Keratinocyte (primary cell): ENCODE measurements at regions not wholly inside any gene's neighbourhood (a gene's known extent, or its start where the extent isn't known, plus 50 kb on each side); places are given as distances from the start of the nearest gene placed in this dataset.
"Not testable (repeated sequence)": the region's sequence is repeated elsewhere in the genome, so short reads cannot be mapped to it uniquely, and the experiment has no call there.

Experiments used
- DNase-seq: peaks from one replicate; pipeline ENCODE4 v3.0.0-alpha.2; 2011; ENCODE audit warnings: low read depth, missing footprints, low spot score
- FAIRE-seq: peaks from 2 replicates; lab custom pipeline; 2011; peaks lifted over from hg19 to GRCh38; lab: Jason Lieb, UNC
- H2AFZ ChIP-seq: 2 replicates; pipeline ENCODE4 v1.6.0; 2012; ENCODE audit warnings: low read length, control low read depth, inconsistent platforms; ENCODE audit not compliant: control insufficient read depth
- H3K27ac ChIP-seq: 2 replicates; pipeline ENCODE4 v1.5.1; 2011; ENCODE audit warnings: low read length; ENCODE audit not compliant: control insufficient read depth, insufficient read depth
- H3K27me3 ChIP-seq: 3 replicates; pipeline ENCODE4 v1.6.0; 2011; ENCODE audit warnings: low read length; ENCODE audit not compliant: control insufficient read depth, insufficient read depth; ENCODE audit errors: extremely low read depth
- H3K36me3 ChIP-seq, 2 experiments: 2 replicates in 1 of 2; 3 replicates in 1 of 2; pipeline ENCODE4 v1.5.1; 2011; ENCODE audit warnings: low read length in 2 of 2, mild to moderate bottlenecking in 1 of 2; ENCODE audit not compliant: control insufficient read depth in 2 of 2, insufficient read depth in 2 of 2; ENCODE audit errors: extremely low read depth in 1 of 2
- H3K4me1 ChIP-seq: 3 replicates; pipeline ENCODE4 v1.5.1; 2011; ENCODE audit warnings: low read length; ENCODE audit not compliant: control insufficient read depth, insufficient read depth; ENCODE audit errors: extremely low read depth
- H3K4me2 ChIP-seq: 3 replicates; pipeline ENCODE4 v1.6.0; 2011; ENCODE audit warnings: low read depth, low read length; ENCODE audit not compliant: control insufficient read depth, insufficient read depth; ENCODE audit errors: extremely low read depth
- H3K4me3 ChIP-seq, 3 experiments: fragments of 200-600 bp in 1 of 3; sonication (generic) in 1 of 3; 2 replicates in 2 of 3; 3 replicates in 1 of 3; pipeline ENCODE4 v1.5.1; 2011 to 2016; ENCODE audit warnings: low read length in 3 of 3, mild to moderate bottlenecking in 3 of 3, control low read depth in 2 of 3, inconsistent platforms in 1 of 3, low read depth in 1 of 3, mixed read lengths in 1 of 3, mixed run types in 1 of 3, moderate library complexity in 1 of 3; ENCODE audit not compliant: control insufficient read depth in 2 of 3, insufficient read depth in 2 of 3; ENCODE audit errors: extremely low read depth in 1 of 3
- H3K79me2 ChIP-seq: 2 replicates; pipeline ENCODE4 v1.6.0; 2012; ENCODE audit warnings: low read length; ENCODE audit not compliant: control insufficient read depth, insufficient read depth
- H3K9ac ChIP-seq: 3 replicates; pipeline ENCODE4 v1.6.0; 2011; ENCODE audit warnings: low read length; ENCODE audit not compliant: control insufficient read depth, insufficient read depth; ENCODE audit errors: extremely low read depth
- H3K9me1 ChIP-seq: 3 replicates; pipeline ENCODE4 v1.6.0; 2011; ENCODE audit warnings: low read length; ENCODE audit not compliant: control insufficient read depth, insufficient read depth; ENCODE audit errors: extremely low read depth
- H3K9me3 ChIP-seq: 2 replicates; pipeline ENCODE4 v1.5.1; 2012; ENCODE audit warnings: low read depth, low read length; ENCODE audit not compliant: control insufficient read depth
- H4K20me1 ChIP-seq: 3 replicates; pipeline ENCODE4 v1.6.0; 2011; ENCODE audit warnings: low read length; ENCODE audit not compliant: control insufficient read depth, insufficient read depth; ENCODE audit errors: extremely low read depth
- CTCF ChIP-seq, 3 experiments: IDR thresholded peaks in 1 of 3; conservative IDR thresholded peaks in 1 of 3; optimal IDR thresholded peaks in 1 of 3; 2 replicates in 2 of 3; 3 replicates in 1 of 3; pipeline versions ENCODE3 to v1.5.1; 2011; ENCODE audit warnings: low read length in 3 of 3, mild to moderate bottlenecking in 3 of 3, moderate library complexity in 2 of 3, control low read depth in 1 of 3, inconsistent platforms in 1 of 3; ENCODE audit not compliant: insufficient read depth in 2 of 3; ENCODE audit errors: extremely low read depth in 1 of 3
- dilution Hi-C: fragments of 300-500 bp; cut with MboI; formaldehyde crosslinking; loops from one replicate; pipeline ENCODE4 v1.7.0; 2020; ENCODE audit warnings: low sequenced_read_pairs; ENCODE audit not compliant: extremely low pct_ligation_motif_present

GRCh38 chr14:106348873-106349540, 822.6 kb downstream of the TMEM121 start:
- H3K36me3 ChIP-seq, H3K27ac ChIP-seq, H3K79me2 ChIP-seq, H3K4me3 ChIP-seq, H2AFZ ChIP-seq, H3K9ac ChIP-seq, H3K9me1 ChIP-seq, FAIRE-seq, H3K27me3 ChIP-seq, dilution Hi-C loops, H4K20me1 ChIP-seq, DNase-seq, H3K4me2 ChIP-seq, H3K4me1 ChIP-seq, H3K9me3 ChIP-seq: not testable (repeated sequence)
- peak in 1 of 3 experiments; percentile 59 for TF ChIP-seq CTCF (optimal IDR thresholded peaks at IDR 0.05 in 1 of 3, IDR thresholded peaks at IDR 0.05 in 1 of 3, conservative IDR thresholded peaks at IDR 0.05 in 1 of 3; ENCODE audit: extremely low read depth in 1 of 3, insufficient read depth in 2 of 3, low read length in 3 of 3)

GRCh38 chr14:106349678-106350457, 823.5 kb downstream of the TMEM121 start:
- dilution Hi-C loops, FAIRE-seq: not testable (repeated sequence)

GRCh38 chr14:106355007-106355791, 828.8 kb downstream of the TMEM121 start:
- FAIRE-seq, H4K20me1 ChIP-seq, H3K27me3 ChIP-seq, H3K27ac ChIP-seq, H3K79me2 ChIP-seq, dilution Hi-C loops, H2AFZ ChIP-seq, H3K4me1 ChIP-seq, H3K4me3 ChIP-seq, DNase-seq, H3K36me3 ChIP-seq, H3K9ac ChIP-seq, H3K9me1 ChIP-seq, H3K9me3 ChIP-seq, H3K4me2 ChIP-seq: not testable (repeated sequence)

More at GRCh38 chr14:106349678-106350457, 823.5 kb downstream of the TMEM121 start:
- H3K9me1 ChIP-seq, H3K36me3 ChIP-seq, H3K4me1 ChIP-seq, H3K9me3 ChIP-seq, H3K27me3 ChIP-seq, H3K9ac ChIP-seq, H3K4me2 ChIP-seq, H3K79me2 ChIP-seq, DNase-seq, H3K27ac ChIP-seq, H4K20me1 ChIP-seq, H2AFZ ChIP-seq, H3K4me3 ChIP-seq: not testable (repeated sequence)

GRCh38 chr14:106355881-106356642, 829.7 kb downstream of the TMEM121 start:
- H2AFZ ChIP-seq, H3K4me2 ChIP-seq, DNase-seq, H3K4me3 ChIP-seq, H3K9me1 ChIP-seq, H3K9me3 ChIP-seq, FAIRE-seq, H3K4me1 ChIP-seq, H4K20me1 ChIP-seq, H3K27ac ChIP-seq, H3K27me3 ChIP-seq, H3K9ac ChIP-seq, dilution Hi-C loops, H3K79me2 ChIP-seq, H3K36me3 ChIP-seq: not testable (repeated sequence)
